Smooth muscle cell (in vitro differentiated cells): ENCODE measurements at regions not wholly inside any gene's neighbourhood (a gene's known extent, or its start where the extent isn't known, plus 50 kb on each side); places are given as distances from the start of the nearest gene placed in this dataset.

Experiments used
- DNase-seq: peaks from one replicate; lab custom pipeline; 2025; ENCODE audit not compliant: unreplicated experiment; lab: John Stamatoyannopoulos, UW
- H2AFZ ChIP-seq: fragments of 200-600 bp; sonication (generic); 2 replicates; pipeline ENCODE4 v1.6.0; 2016; ENCODE audit warnings: antibody characterized with exemption, low read depth, mild to moderate bottlenecking
- H3F3A ChIP-seq: fragments of 200-600 bp; sonication (generic); 2 replicates; pipeline ENCODE4 v1.6.0; 2017; ENCODE audit warnings: antibody characterized with exemption, low read depth
- H3K27ac ChIP-seq: fragments of 200-600 bp; sonication (generic); 2 replicates; pipeline ENCODE4 v1.5.1; 2016; ENCODE audit warnings: low read depth, mild to moderate bottlenecking
- H3K27me3 ChIP-seq: fragments of 200-600 bp; sonication (generic); 2 replicates; pipeline ENCODE4 v1.6.1; 2016; ENCODE audit warnings: low read depth, mild to moderate bottlenecking
- H3K36me3 ChIP-seq: fragments of 200-600 bp; sonication (generic); 2 replicates; pipeline ENCODE4 v1.5.1; 2016; ENCODE audit warnings: low read depth
- H3K4me1 ChIP-seq: fragments of 200-600 bp; sonication (generic); 2 replicates; pipeline ENCODE4 v1.5.1; 2016; ENCODE audit warnings: low read depth
- H3K4me2 ChIP-seq: fragments of 200-600 bp; sonication (generic); 2 replicates; pipeline ENCODE4 v1.6.0; 2016; ENCODE audit warnings: mild to moderate bottlenecking
- H3K4me3 ChIP-seq: fragments of 200-600 bp; sonication (generic); 2 replicates; pipeline ENCODE4 v1.5.1; 2016; ENCODE audit warnings: mild to moderate bottlenecking
- H3K79me2 ChIP-seq: fragments of 200-600 bp; sonication (generic); 2 replicates; pipeline ENCODE4 v1.6.0; 2016; ENCODE audit warnings: low read depth, mild to moderate bottlenecking
- H3K9ac ChIP-seq: fragments of 200-600 bp; sonication (generic); 2 replicates; pipeline ENCODE4 v1.6.0; 2016; ENCODE audit warnings: low read depth
- H3K9me3 ChIP-seq: fragments of 200-600 bp; sonication (generic); replicated peaks from 2 replicates; pipeline ENCODE4 v1.5.1; 2016; ENCODE audit warnings: low read depth
- H4K20me1 ChIP-seq: fragments of 200-600 bp; sonication (generic); 2 replicates; pipeline ENCODE4 v1.6.0; 2016; ENCODE audit warnings: low read depth
- WGBS: methylation state at CpG from one replicate; pipeline ENCODE4 v1.1.7; 2016; ENCODE audit warnings: low lambda C conversion rate; 5-methylcytosine and 5-hydroxymethylcytosine counted together
- TF ChIP-seq, protein P1 (sequence below): fragments of 200-600 bp; sonication (generic); IDR thresholded peaks from 2 replicates; pipeline ENCODE4 v1.5.1; 2017; ENCODE audit warnings: borderline replicate concordance, mild to moderate bottlenecking, antibody characterized with exemption; ENCODE audit not compliant: insufficient read depth, poor library complexity, severe bottlenecking

DNA sequence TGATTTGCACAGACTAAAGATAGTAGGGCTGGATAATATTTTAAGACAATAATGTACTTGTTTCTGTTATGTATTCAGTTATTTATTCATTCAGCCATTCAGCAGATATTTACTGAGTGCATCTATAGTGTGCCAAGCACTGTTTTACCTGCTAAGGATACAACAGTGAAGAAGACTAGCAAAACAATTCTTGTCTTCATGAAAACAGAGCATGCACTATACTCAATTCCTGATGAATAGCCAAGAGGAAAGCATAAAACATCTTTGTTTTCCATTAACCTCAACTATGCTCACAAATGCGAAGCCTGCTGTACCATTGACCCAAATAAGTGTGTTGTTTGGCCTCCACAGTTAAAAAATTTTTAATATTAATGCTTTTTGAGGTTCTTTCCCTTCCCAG is 436.7 kb downstream of the BCKDHB start:
- H3K4me2 ChIP-seq = peak overlapping the region; percentile 34
- H2AFZ ChIP-seq = no peak overlapping the region

DNA sequence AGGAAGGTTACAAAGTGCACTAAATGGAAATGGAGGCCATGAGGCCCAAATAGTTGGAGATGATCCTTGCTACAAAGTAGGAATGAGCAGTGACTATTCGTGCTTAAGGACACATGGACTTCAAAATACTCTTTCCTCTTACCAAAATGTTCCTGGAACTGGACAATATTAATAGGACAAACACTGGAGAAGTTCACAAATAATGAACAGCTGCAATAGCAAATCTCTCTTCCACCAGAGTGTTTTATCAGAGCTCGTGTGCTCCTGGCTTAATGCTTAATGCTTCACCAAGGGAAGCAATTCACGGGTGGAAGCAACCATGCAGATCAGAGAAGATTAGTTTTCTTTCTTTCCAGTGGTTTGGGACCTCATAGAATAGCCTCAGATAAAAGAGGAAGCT is 435.4 kb downstream of the BCKDHB start:
- H3K4me3 ChIP-seq = no peak overlapping the region
- TF ChIP-seq, protein P1, sequence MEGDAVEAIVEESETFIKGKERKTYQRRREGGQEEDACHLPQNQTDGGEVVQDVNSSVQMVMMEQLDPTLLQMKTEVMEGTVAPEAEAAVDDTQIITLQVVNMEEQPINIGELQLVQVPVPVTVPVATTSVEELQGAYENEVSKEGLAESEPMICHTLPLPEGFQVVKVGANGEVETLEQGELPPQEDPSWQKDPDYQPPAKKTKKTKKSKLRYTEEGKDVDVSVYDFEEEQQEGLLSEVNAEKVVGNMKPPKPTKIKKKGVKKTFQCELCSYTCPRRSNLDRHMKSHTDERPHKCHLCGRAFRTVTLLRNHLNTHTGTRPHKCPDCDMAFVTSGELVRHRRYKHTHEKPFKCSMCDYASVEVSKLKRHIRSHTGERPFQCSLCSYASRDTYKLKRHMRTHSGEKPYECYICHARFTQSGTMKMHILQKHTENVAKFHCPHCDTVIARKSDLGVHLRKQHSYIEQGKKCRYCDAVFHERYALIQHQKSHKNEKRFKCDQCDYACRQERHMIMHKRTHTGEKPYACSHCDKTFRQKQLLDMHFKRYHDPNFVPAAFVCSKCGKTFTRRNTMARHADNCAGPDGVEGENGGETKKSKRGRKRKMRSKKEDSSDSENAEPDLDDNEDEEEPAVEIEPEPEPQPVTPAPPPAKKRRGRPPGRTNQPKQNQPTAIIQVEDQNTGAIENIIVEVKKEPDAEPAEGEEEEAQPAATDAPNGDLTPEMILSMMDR = no peak
- no peak for DNase-seq
- H3K36me3 ChIP-seq = no peaks in the 10 kb centered on the region
- no peaks in the 10 kb centered on the region for H3K27me3 ChIP-seq
- 54% methylated on average over 3 of the region's 3 CpGs for WGBS
- H3K9ac ChIP-seq = no peak overlapping the region
- peaks cover 5% of the 10 kb centered on the region for H3F3A ChIP-seq
- no peaks in the 10 kb centered on the region for H4K20me1 ChIP-seq
- H3K79me2 ChIP-seq = no peaks in the 10 kb centered on the region
- H3K27ac ChIP-seq = peak overlapping the region; percentile 32
- no peak overlapping the region for H3K4me2 ChIP-seq
- no peaks in the 10 kb centered on the region for H3K9me3 ChIP-seq
- peaks cover 2% of the 10 kb centered on the region for H3K4me1 ChIP-seq
- H2AFZ ChIP-seq = peak overlapping the region; percentile 51

More for the DNA sequence above, 436.7 kb downstream of the BCKDHB start:
- H3K36me3 ChIP-seq = no peaks in the 10 kb centered on the region
- 95% methylated on average over 1 of the region's 1 CpG for WGBS
- TF ChIP-seq, protein P1 = no peak
- no peak overlapping the region for H3K4me3 ChIP-seq
- H3F3A ChIP-seq = peaks cover 8% of the 10 kb centered on the region
- no peaks in the 10 kb centered on the region for H3K79me2 ChIP-seq
- H3K9ac ChIP-seq = no peak overlapping the region
- DNase-seq = no peak
- H3K4me1 ChIP-seq = no peaks in the 10 kb centered on the region
- peak overlapping the region; percentile 68 for H3K27ac ChIP-seq
- H4K20me1 ChIP-seq = no peaks in the 10 kb centered on the region
- H3K27me3 ChIP-seq = no peaks in the 10 kb centered on the region
- no peaks in the 10 kb centered on the region for H3K9me3 ChIP-seq

DNA sequence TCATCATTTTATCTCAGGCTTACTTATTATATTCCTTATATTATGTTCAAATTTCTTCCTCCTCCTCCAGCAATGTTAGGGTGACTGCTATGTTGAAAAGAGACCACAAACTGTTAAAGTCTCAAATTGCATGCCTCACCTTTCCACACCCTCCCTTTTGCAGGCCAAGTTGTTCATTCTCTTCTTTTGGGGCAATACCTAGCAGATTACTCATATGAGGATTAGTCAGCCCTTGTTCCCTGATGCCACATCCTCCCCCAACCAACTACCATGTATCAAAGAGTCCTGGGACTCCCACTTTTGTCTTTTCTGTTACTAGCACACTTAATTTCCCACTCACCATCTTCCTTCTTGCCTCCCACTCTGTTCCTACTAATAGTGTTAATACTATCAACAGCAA is 434.7 kb downstream of the BCKDHB start:
- Histone ChIP-seq H3K9me3 (no peaks in the 10 kb centered on the region), H3F3A (peaks cover 5% of the 10 kb centered on the region), H3K79me2 (no peaks in the 10 kb centered on the region), H3K27ac (peak overlapping the region; percentile 32), H2AFZ (no peak overlapping the region), H3K4me2 (no peak overlapping the region), H4K20me1 (no peaks in the 10 kb centered on the region), H3K4me1 (peaks cover 6% of the 10 kb centered on the region), H3K4me3 (no peak overlapping the region), H3K9ac (no peak overlapping the region), H3K27me3 (no peaks in the 10 kb centered on the region), H3K36me3 (no peaks in the 10 kb centered on the region)
- TF ChIP-seq, protein P1 = no peak
- DNase-seq = no peak

DNA sequence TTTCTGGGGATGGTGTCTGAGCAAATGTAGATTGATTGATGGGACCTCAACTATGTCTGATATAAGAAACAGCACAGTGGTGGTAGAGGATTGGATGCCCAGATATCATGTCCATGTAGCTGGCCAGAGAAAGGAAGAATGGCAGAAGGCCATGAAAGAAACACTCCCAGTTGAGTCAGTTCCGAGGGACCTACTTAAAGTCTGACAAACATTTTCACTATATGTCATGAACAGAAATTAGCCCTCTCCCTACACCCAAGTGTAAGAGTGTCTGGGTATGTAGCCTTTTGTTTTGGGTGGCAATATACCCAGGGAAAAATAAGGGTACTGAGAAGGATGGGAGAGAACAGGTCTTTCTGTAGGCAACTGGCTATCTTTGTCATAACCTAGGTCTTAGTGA is 434.2 kb downstream of the BCKDHB start:
- no peaks in the 10 kb centered on the region for H3K36me3 ChIP-seq
- whole genome bisulfite sequencing = 100% methylated on average over 1 of the region's 1 CpG
- peaks cover 6% of the 10 kb centered on the region for H3K4me1 ChIP-seq
- no peaks in the 10 kb centered on the region for H3K79me2 ChIP-seq
- peaks cover 5% of the 10 kb centered on the region for H3F3A ChIP-seq
- H3K4me2 ChIP-seq = no peak overlapping the region
- H3K27me3 ChIP-seq = no peaks in the 10 kb centered on the region
- TF ChIP-seq, protein P1 = no peak
- H2AFZ ChIP-seq = no peak overlapping the region
- H3K9me3 ChIP-seq = no peaks in the 10 kb centered on the region
- H3K9ac ChIP-seq = no peak overlapping the region
- no peak overlapping the region for H3K4me3 ChIP-seq
- no peak for DNase-seq
- H3K27ac ChIP-seq = peak overlapping the region; percentile 30
- no peaks in the 10 kb centered on the region for H4K20me1 ChIP-seq
